BLaER1 (cell line): ENCODE measurements at regions not wholly inside any gene's neighbourhood (a gene's known extent, or its start where the extent isn't known, plus 50 kb on each side); places are given as distances from the start of the nearest gene placed in this dataset.

ENCODE experiments used
- H3K27ac ChIP-seq: shearing (Covaris generic); formaldehyde crosslinking; 2 replicates; pipeline ENCODE4 v1.8.1; 2022
- H3K27me3 ChIP-seq: shearing (Covaris generic); formaldehyde crosslinking; 2 replicates; pipeline ENCODE4 v1.8.1; 2022
- H3K36me3 ChIP-seq: shearing (Covaris generic); formaldehyde crosslinking; 2 replicates; pipeline ENCODE4 v1.8.1; 2022
- H3K4me1 ChIP-seq: shearing (Covaris generic); formaldehyde crosslinking; 2 replicates; pipeline ENCODE4 v1.8.1; 2022
- H3K4me2 ChIP-seq: shearing (Covaris generic); formaldehyde crosslinking; 2 replicates; pipeline ENCODE4 v1.8.1; 2022
- H3K4me3 ChIP-seq: shearing (Covaris generic); formaldehyde crosslinking; 2 replicates; pipeline ENCODE4 v1.8.1; 2022
- H3K9ac ChIP-seq: shearing (Covaris generic); formaldehyde crosslinking; 2 replicates; pipeline ENCODE4 v1.8.1; 2022
- H3K9me3 ChIP-seq: shearing (Covaris generic); formaldehyde crosslinking; 2 replicates; pipeline ENCODE4 v1.8.1; 2022
- H4K20me1 ChIP-seq: shearing (Covaris generic); formaldehyde crosslinking; 2 replicates; pipeline ENCODE4 v1.8.1; 2022
- Cebpa-rat ChIP-seq: shearing (Covaris generic); IDR thresholded peaks from 2 replicates; pipeline ENCODE4 v1.8.1; 2022

- H3K4me2 ChIP-seq, result no peak overlapping the region
- no peak overlapping the region for H3K4me3 ChIP-seq
- H3K9me3 ChIP-seq, result no peaks in the 10 kb centered on the region
- H3K4me1 ChIP-seq, result no peaks in the 10 kb centered on the region
- TF ChIP-seq Cebpa-rat, result no peak
- no peak overlapping the region for H3K27ac ChIP-seq
- no peak overlapping the region for H3K9ac ChIP-seq
- no peaks in the 10 kb centered on the region for H4K20me1 ChIP-seq
- peaks cover 64% of the 10 kb centered on the region for H3K36me3 ChIP-seq
- no peaks in the 10 kb centered on the region for H3K27me3 ChIP-seq
These were observed 61.1 kb upstream of the RPS13 start for GRCh38 chr11:17138562-17138961.

- TF ChIP-seq Cebpa-rat, result no peak
- Histone ChIP-seq H3K9me3 (no peaks in the 10 kb centered on the region), H3K4me3 (no peak overlapping the region), H3K36me3 (peaks cover 60% of the 10 kb centered on the region), H3K9ac (no peak overlapping the region), H3K27ac (no peak overlapping the region), H4K20me1 (no peaks in the 10 kb centered on the region), H3K4me2 (no peak overlapping the region), H3K27me3 (no peaks in the 10 kb centered on the region), H3K4me1 (no peaks in the 10 kb centered on the region)
These were observed 58.6 kb upstream of the RPS13 start for GRCh38 chr11:17135916-17136683.

- Histone ChIP-seq H3K4me1 (no peaks in the 10 kb centered on the region), H3K27ac (no peak overlapping the region), H3K9me3 (no peaks in the 10 kb centered on the region), H4K20me1 (no peaks in the 10 kb centered on the region), H3K4me2 (no peak overlapping the region), H3K27me3 (no peaks in the 10 kb centered on the region), H3K4me3 (no peak overlapping the region), H3K36me3 (peaks cover 54% of the 10 kb centered on the region), H3K9ac (no peak overlapping the region)
- TF ChIP-seq Cebpa-rat, result no peak
These were observed 55.2 kb upstream of the RPS13 start for GRCh38 chr11:17132654-17133053.

- Histone ChIP-seq H3K27ac (no peak overlapping the region), H3K9ac (no peak overlapping the region), H3K4me2 (no peak overlapping the region), H3K27me3 (no peaks in the 10 kb centered on the region), H3K4me3 (no peak overlapping the region), H3K36me3 (peaks cover 45% of the 10 kb centered on the region), H3K9me3 (no peaks in the 10 kb centered on the region), H4K20me1 (no peaks in the 10 kb centered on the region), H3K4me1 (no peaks in the 10 kb centered on the region)
- no peak for TF ChIP-seq Cebpa-rat
These were observed 51.5 kb upstream of the RPS13 start for GRCh38 chr11:17129003-17129402.
